Common myeloid progenitor, CD34-positive (primary cell): ENCODE measurements at regions not wholly inside any gene's neighbourhood (a gene's known extent, or its start where the extent isn't known, plus 50 kb on each side); places are given as distances from the start of the nearest gene placed in this dataset.
A peak's percentile ranks its signal among the peaks of the same experiment; 100 is the strongest.

Source experiments
- CTCF ChIA-PET: fragments of 350-600 bp; sonication (Branson Sonifier 250); formaldehyde crosslinking; loops from one replicate; lab custom pipeline; 2021; ENCODE audit warnings: antibody characterized with exemption; lab: Charles Lee
- POLR2A ChIA-PET: fragments of 350-600 bp; sonication (Branson Sonifier 250); formaldehyde crosslinking; loops from one replicate; lab custom pipeline; 2021; ENCODE audit warnings: antibody characterized with exemption; lab: Charles Lee
- DNase-seq, 3 donors: peaks; one replicate each; pipeline versions ENCODE4 v3.0.0 to v3.0.0-alpha.2; 2013
- H3K27ac ChIP-seq, 2 experiments: 1 replicate in 1 of 2; 2 replicates in 1 of 2; pipeline ENCODE4 v1.7.0; 2013; ENCODE audit warnings: inconsistent platforms in 2 of 2, low read length in 2 of 2, mild to moderate bottlenecking in 2 of 2, low read depth in 1 of 2, moderate library complexity in 1 of 2; ENCODE audit not compliant: severe bottlenecking in 2 of 2, insufficient read depth in 1 of 2, poor library complexity in 1 of 2
- H3K27me3 ChIP-seq, 5 experiments: replicated peaks in 2 of 5; 1 replicate in 3 of 5; 2 replicates in 2 of 5; pipeline versions ENCODE4 v1.6.1 to v1.7.0; 2013; ENCODE audit warnings: low read length in 4 of 5, mild to moderate bottlenecking in 2 of 5, moderate library complexity in 2 of 5, inconsistent platforms in 1 of 5; ENCODE audit not compliant: insufficient read depth in 5 of 5, control insufficient read depth in 4 of 5
- H3K36me3 ChIP-seq, 4 experiments: 1 replicate in 2 of 4; 2 replicates in 2 of 4; pipeline versions ENCODE4 v1.6.1 to v1.7.0; 2013; ENCODE audit warnings: low read length in 3 of 4, control low read depth in 1 of 4, mild to moderate bottlenecking in 1 of 4; ENCODE audit not compliant: control insufficient read depth in 4 of 4, insufficient read depth in 4 of 4
- H3K4me1 ChIP-seq, 4 experiments: 1 replicate in 3 of 4; 2 replicates in 1 of 4; pipeline versions ENCODE4 v1.6.1 to v1.7.1; 2013; ENCODE audit warnings: low read length in 3 of 4, mild to moderate bottlenecking in 3 of 4, control low read depth in 1 of 4, inconsistent platforms in 1 of 4, moderate library complexity in 1 of 4; ENCODE audit not compliant: control insufficient read depth in 4 of 4, insufficient read depth in 4 of 4; ENCODE audit errors: control extremely low read depth in 1 of 4
- H3K4me3 ChIP-seq, 7 experiments: 1 replicate in 4 of 7; 2 replicates in 3 of 7; pipeline versions ENCODE4 v1.5.1 to v1.7.0; 2013; ENCODE audit warnings: mild to moderate bottlenecking in 7 of 7, low read length in 6 of 7, moderate library complexity in 6 of 7, inconsistent platforms in 2 of 7, low read depth in 2 of 7, control low read depth in 1 of 7; ENCODE audit not compliant: insufficient read depth in 4 of 7, control insufficient read depth in 1 of 7; ENCODE audit errors: extremely low read depth in 1 of 7
- H3K9me3 ChIP-seq, 5 experiments: 1 replicate in 4 of 5; 2 replicates in 1 of 5; pipeline versions ENCODE4 v1.6.1 to v1.7.1; 2013; ENCODE audit warnings: low read length in 4 of 5, mild to moderate bottlenecking in 2 of 5, inconsistent platforms in 1 of 5, low read depth in 1 of 5, moderate library complexity in 1 of 5; ENCODE audit not compliant: control insufficient read depth in 4 of 5, insufficient read depth in 2 of 5; ENCODE audit errors: control extremely low read depth in 1 of 5
- WGBS: methylation state at CpG from one replicate; pipeline ENCODE4 v1.1.5; 2013; ENCODE audit not compliant: insufficient coverage; 5-methylcytosine and 5-hydroxymethylcytosine counted together

GRCh38 chr17:73882590-73882989, 238.3 kb upstream of the SDK2 start:
- WGBS, result 72% methylated on average over 4 of the region's 5 CpGs
- DNase-seq, result no peak
- no peak overlapping the region for H3K27ac ChIP-seq
- peaks cover 0 to 11% (median 3%) of the 10 kb centered on the region in 5 experiments for H3K27me3 ChIP-seq
- H3K9me3 ChIP-seq, result no peaks in the 10 kb centered on the region
- H3K4me1 ChIP-seq, result no peaks in the 10 kb centered on the region
- no peak overlapping the region for H3K4me3 ChIP-seq
- H3K36me3 ChIP-seq, result no peaks in the 10 kb centered on the region
- ChIA-PET CTCF (no interaction called here), POLR2A (no interaction called here)

DNA sequence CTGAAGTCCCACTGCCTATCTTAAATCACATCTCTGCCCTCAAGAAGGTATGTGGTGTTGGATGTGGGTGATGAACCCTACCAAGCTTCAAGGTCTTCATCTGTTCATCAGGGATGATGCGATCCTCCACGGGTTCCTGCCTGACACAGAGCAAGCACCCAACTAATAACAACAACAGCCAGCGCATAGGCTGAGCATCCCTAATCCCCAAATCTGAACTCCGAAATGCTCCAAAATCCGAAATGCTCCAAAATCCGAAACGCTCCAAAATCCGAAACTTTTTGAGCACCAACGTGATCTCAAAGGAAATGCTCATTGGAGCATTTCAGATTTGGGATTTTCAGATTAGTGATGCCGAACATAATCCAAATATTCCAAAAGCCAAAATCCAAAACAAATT, 238.9 kb upstream of the SDK2 start:
- H3K4me1 ChIP-seq, result no peaks in the 10 kb centered on the region
- no peak overlapping the region for H3K4me3 ChIP-seq
- no peak for DNase-seq
- no peak overlapping the region for H3K27ac ChIP-seq
- POLR2A ChIA-PET, result no interaction called here
- peaks cover 0 to 11% (median 3%) of the 10 kb centered on the region in 5 experiments for H3K27me3 ChIP-seq
- H3K9me3 ChIP-seq, result no peaks in the 10 kb centered on the region
- no peaks in the 10 kb centered on the region for H3K36me3 ChIP-seq
- WGBS, result 100% methylated on average over 7 of the region's 10 CpGs
- CTCF ChIA-PET, result no interaction called here

DNA sequence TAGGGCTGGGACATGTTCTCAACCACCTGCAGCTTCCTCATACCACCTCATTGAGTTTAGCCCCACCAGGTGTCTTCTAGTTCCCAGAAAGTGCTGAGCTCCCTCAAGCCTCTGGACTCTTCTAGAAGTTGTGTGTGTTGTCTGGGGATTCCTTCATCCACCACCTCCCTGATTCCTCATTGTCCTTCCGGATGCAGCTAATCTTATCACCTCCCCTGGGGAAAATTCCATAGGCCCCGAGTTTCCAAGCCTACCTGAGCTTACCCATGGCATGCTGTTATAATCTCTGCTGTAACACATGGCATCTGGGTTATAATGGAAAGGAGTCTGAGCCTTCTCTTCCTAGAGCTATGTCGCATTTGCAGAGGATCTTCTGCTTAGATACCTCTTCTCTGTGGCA, 243.5 kb upstream of the SDK2 start:
- Histone ChIP-seq H3K27ac (no peak overlapping the region), H3K9me3 (peaks cover 0 to 3% (median 0%) of the 10 kb centered on the region in 5 experiments), H3K4me3 (no peak overlapping the region), H3K27me3 (peaks cover 0 to 5% (median 3%) of the 10 kb centered on the region in 5 experiments), H3K4me1 (no peaks in the 10 kb centered on the region), H3K36me3 (no peaks in the 10 kb centered on the region)
- POLR2A ChIA-PET, result interaction anchor here (0.6 kb wide), 1 partner anchor 149 kb away, joined by 3 read pairs; no protein-coding TSS in a partner anchor
- CTCF ChIA-PET, result interaction anchor here (1.2 kb wide), 1 partner anchor 15 kb away, joined by 3 read pairs; no protein-coding TSS in a partner anchor
- DNase-seq, result no peak
- whole genome bisulfite sequencing, result 100% methylated on average over 2 of the region's 3 CpGs

GRCh38 chr17:73888862-73889261, 244.6 kb upstream of the SDK2 start:
- no peaks in the 10 kb centered on the region for H3K4me1 ChIP-seq
- WGBS, result 100% methylated on average over 5 of the region's 7 CpGs
- ChIA-PET CTCF (no interaction called here), POLR2A (no interaction called here)
- H3K9me3 ChIP-seq, result peaks cover 0 to 5% (median 0%) of the 10 kb centered on the region in 5 experiments
- no peak overlapping the region for H3K27ac ChIP-seq
- DNase-seq, result no peak
- H3K36me3 ChIP-seq, result no peaks in the 10 kb centered on the region
- peaks cover 0 to 4% (median 3%) of the 10 kb centered on the region in 5 experiments for H3K27me3 ChIP-seq
- H3K4me3 ChIP-seq, result no peak overlapping the region

DNA sequence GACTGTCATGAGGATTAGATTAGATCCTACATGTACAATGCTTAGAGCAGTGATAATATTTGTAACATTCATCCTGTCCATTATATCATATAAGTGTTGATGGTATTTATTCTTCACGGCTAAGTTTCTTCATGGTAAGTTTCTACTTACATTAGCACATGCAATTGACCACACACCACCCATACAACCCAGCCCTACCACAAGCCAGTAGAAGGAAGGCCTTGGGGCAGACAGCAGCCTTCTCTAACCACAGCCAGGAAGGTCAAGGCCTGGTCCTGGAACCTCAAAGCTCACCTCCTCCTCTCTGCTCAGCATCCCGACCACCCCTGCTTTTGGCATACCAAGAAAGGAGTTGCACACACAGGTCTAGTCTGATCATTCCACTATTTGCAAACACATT, 245.2 kb upstream of the SDK2 start:
- DNase-seq, result no peak
- Histone ChIP-seq H3K27me3 (peaks cover 0 to 5% (median 0%) of the 10 kb centered on the region in 5 experiments), H3K4me3 (no peak overlapping the region), H3K36me3 (no peaks in the 10 kb centered on the region), H3K27ac (no peak overlapping the region), H3K4me1 (no peaks in the 10 kb centered on the region), H3K9me3 (peaks cover 0 to 5% (median 0%) of the 10 kb centered on the region in 5 experiments)
- WGBS, result 100% methylated on average over 1 of the region's 2 CpGs
- ChIA-PET CTCF (no interaction called here), POLR2A (no interaction called here)

GRCh38 chr17:73890831-73891405, 246.7 kb upstream of the SDK2 start:
- POLR2A ChIA-PET, result no interaction called here
- WGBS, result 95% methylated on average over 6 of the region's 8 CpGs
- DNase-seq, result no peak
- Histone ChIP-seq H3K9me3 (peaks cover 0 to 5% (median 2%) of the 10 kb centered on the region in 5 experiments), H3K4me1 (peaks cover 0 to 3% (median 0%) of the 10 kb centered on the region in 4 experiments), H3K36me3 (no peaks in the 10 kb centered on the region), H3K4me3 (no peak overlapping the region), H3K27me3 (peaks cover 0 to 16% (median 6%) of the 10 kb centered on the region in 5 experiments), H3K27ac (no peak overlapping the region)
- CTCF ChIA-PET, result interaction anchor here (1.2 kb wide), 1 partner anchor 11 kb away, joined by 4 read pairs; no protein-coding TSS in a partner anchor

- POLR2A ChIA-PET, result no interaction called here
- Histone ChIP-seq H3K9me3 (peaks cover 0 to 5% (median 2%) of the 10 kb centered on the region in 5 experiments), H3K27ac (no peak overlapping the region), H3K4me1 (peaks cover 0 to 3% (median 0%) of the 10 kb centered on the region in 4 experiments), H3K27me3 (peaks cover 1 to 45% (median 11%) of the 10 kb centered on the region in 5 experiments), H3K36me3 (no peaks in the 10 kb centered on the region), H3K4me3 (no peak overlapping the region)
- CTCF ChIA-PET, result no interaction called here
- DNase-seq, result peak in 2 of 3 donors; percentile 8 to 12
- 55% methylated on average over 4 of the region's 6 CpGs for WGBS
These were observed 250.9 kb upstream of the SDK2 start for GRCh38 chr17:73895157-73895556.
